Peyer's patch (tissue), 4 donors: ENCODE measurements at regions not wholly inside any gene's neighbourhood (a gene's known extent, or its start where the extent isn't known, plus 50 kb on each side); places are given as distances from the start of the nearest gene placed in this dataset.

Source experiments
- CTCF ChIP-seq, 6 experiments: fragments of 450-650 bp in 4 of 6; fragments of 200-600 bp in 2 of 6; sonication (generic) in 1 of 6; IDR thresholded peaks; one replicate each; pipeline ENCODE4 v1.5.1; 2017 to 2019; ENCODE audit warnings: antibody characterized with exemption in 6 of 6, mild to moderate bottlenecking in 3 of 6, moderate library complexity in 1 of 6
- POLR2A ChIP-seq, 2 donors: fragments of 450-650 bp; IDR thresholded peaks; one replicate each; pipeline ENCODE4 v1.5.1; 2017; ENCODE audit warnings: antibody characterized with exemption in 2 of 2, mild to moderate bottlenecking in 2 of 2, moderate library complexity in 2 of 2

GRCh38 chr7:17184805-17185689 is 113.4 kb upstream of the AHR start:
- TF ChIP-seq POLR2A (IDR thresholded peaks at IDR 0.05) (no peak), CTCF (IDR thresholded peaks at IDR 0.05) (no peak)
